Suprapubic skin (tissue), 4 donors: ENCODE measurements at regions not wholly inside any gene's neighbourhood (a gene's known extent, or its start where the extent isn't known, plus 50 kb on each side); places are given as distances from the start of the nearest gene placed in this dataset.

ENCODE experiments used
- POLR2A ChIP-seq, 2 donors: fragments of 450-650 bp; IDR thresholded peaks; one replicate each; pipeline ENCODE4 v1.6.1; 2017; ENCODE audit warnings: antibody characterized with exemption in 2 of 2, mild to moderate bottlenecking in 2 of 2, moderate library complexity in 2 of 2
- POLR2AphosphoS5 ChIP-seq, 3 donors: sonication (generic); formaldehyde crosslinking; IDR thresholded peaks; one replicate each; pipeline ENCODE4 v1.6.1; 2017; ENCODE audit warnings: antibody characterized with exemption in 3 of 3
- TF ChIP-seq, protein P1 (sequence below), 2 donors: fragments of 200-600 bp in 1 of 2; fragments of 450-650 bp in 1 of 2; sonication (generic) in 1 of 2; IDR thresholded peaks; one replicate each; pipeline ENCODE4 v1.5.1; 2016 to 2019; ENCODE audit warnings: antibody characterized with exemption in 2 of 2, mild to moderate bottlenecking in 1 of 2, moderate library complexity in 1 of 2

DNA sequence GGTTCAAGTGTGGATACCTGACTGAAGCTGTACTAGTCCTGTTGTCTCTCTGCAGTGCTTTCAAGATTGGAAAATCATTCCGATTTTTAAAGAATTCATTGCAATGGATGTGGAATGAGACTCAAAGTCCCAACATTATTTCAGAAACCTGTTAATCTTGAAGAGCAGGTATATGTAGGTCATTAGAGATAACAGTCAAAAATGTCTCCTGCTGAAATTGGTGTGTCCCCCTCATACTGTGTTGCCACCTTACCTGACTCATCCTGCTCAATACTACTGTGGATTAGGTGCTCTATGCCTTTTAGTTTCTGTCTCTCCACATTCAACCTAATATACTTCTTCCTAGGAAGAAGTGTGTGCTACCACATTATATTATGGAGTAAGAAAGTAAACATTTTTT lies 91.1 kb upstream of the NR3C1 start:
- no peak for TF ChIP-seq POLR2A (IDR thresholded peaks at IDR 0.05)
- TF ChIP-seq POLR2AphosphoS5 (IDR thresholded peaks at IDR 0.05) = no peak
- TF ChIP-seq, protein P1, sequence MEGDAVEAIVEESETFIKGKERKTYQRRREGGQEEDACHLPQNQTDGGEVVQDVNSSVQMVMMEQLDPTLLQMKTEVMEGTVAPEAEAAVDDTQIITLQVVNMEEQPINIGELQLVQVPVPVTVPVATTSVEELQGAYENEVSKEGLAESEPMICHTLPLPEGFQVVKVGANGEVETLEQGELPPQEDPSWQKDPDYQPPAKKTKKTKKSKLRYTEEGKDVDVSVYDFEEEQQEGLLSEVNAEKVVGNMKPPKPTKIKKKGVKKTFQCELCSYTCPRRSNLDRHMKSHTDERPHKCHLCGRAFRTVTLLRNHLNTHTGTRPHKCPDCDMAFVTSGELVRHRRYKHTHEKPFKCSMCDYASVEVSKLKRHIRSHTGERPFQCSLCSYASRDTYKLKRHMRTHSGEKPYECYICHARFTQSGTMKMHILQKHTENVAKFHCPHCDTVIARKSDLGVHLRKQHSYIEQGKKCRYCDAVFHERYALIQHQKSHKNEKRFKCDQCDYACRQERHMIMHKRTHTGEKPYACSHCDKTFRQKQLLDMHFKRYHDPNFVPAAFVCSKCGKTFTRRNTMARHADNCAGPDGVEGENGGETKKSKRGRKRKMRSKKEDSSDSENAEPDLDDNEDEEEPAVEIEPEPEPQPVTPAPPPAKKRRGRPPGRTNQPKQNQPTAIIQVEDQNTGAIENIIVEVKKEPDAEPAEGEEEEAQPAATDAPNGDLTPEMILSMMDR (IDR thresholded peaks at IDR 0.05) = no peak
